GM21360 (cell line): ENCODE measurements at regions not wholly inside any gene's neighbourhood (a gene's known extent, or its start where the extent isn't known, plus 50 kb on each side); places are given as distances from the start of the nearest gene placed in this dataset.

Source experiments
- ATAC-seq: cut with Tn5 transposase; IDR thresholded peaks from one replicate; pipeline ENCODE4 v1.9.1; 2021; ENCODE audit warnings: mild to moderate bottlenecking, moderate library complexity; ENCODE audit not compliant: unreplicated experiment

GRCh38 chr20:4521170-4521968, 164.9 kb upstream of the PRNP start:
- ATAC-seq = no peak

DNA sequence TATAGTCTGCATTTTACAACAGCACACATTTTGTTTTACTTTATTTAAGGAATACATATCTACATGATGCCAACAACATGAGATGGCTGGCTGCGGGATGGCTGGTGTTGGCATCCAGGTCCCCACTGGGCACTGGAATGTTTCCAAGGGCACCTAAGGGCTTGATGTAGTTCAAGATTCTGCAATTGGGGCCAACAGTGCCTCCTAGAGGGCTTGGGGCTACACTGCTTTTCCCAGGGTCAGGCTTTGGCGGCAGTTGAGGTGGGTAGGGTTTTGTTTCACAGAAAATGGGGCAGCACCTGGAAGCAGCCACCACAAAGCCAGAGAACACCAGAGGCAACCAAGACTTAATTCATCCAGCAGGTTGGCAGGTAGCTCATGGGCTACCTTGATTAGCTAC, 166.7 kb upstream of the PRNP start:
- no peak for ATAC-seq

DNA sequence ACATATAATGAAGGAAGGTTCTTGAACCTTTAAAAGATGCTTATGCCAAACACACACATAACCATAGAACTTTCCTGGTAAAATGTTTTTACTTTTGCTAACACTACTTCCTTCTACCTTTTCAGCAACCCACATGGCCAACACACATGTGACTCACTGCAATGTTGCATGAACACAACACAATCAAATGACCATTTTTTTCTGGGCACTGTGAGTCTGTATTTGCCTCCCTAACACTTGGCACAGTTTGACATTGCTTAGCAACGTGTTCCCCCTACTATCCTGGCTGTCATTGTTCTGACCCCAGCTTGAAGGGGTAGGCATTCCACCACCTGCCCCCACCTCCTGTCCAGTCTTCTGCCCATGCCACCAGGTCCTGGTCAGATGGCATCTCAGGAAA, 169.4 kb upstream of the PRNP start:
- no peak for ATAC-seq

- ATAC-seq = no peak
Observed at GRCh38 chr20:4513720-4514119, 172.5 kb upstream of the PRNP start.

DNA sequence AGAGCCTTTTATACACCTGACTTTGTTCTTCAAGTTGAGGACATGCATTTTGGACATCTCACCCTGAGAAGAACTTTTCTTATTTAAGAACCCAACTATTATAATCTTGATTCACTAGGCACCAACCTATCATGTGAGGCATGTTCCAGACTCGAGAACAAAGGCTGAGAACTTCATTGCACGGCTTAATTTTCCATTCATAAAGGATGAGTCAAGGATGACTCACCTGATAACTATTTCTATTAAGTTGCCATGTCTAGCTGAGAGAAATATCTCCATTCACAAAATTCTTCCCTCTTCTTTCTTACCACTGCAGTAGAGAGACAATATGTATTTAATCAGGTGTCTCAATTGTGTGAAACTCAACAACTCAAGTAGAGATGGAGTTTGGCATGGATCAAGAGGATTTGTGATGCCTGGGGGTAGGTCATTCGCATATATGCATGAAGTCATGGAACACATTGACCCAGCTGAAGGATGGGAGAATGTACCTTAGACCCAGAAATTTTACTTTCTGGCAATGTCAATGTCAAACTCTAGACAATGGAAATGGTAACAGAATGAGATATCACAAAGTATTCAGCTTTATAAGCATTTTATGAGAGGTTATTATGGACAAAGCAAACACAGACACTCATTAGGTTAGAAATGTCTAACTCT, 173.2 kb upstream of the PRNP start:
- no peak for ATAC-seq

GRCh38 chr20:4511776-4512175, 174.5 kb upstream of the PRNP start:
- ATAC-seq = no peak

- no peak for ATAC-seq
Observed at GRCh38 chr20:4509825-4510522, 176.3 kb upstream of the PRNP start.

GRCh38 chr20:4508773-4509172, 177.5 kb upstream of the PRNP start:
- no peak for ATAC-seq

- no peak for ATAC-seq
Observed at GRCh38 chr20:4507288-4507719, 179.0 kb upstream of the PRNP start.

- no peak for ATAC-seq
Observed at GRCh38 chr20:4504814-4505213, 181.4 kb upstream of the PRNP start.

GRCh38 chr20:4502756-4503155, 183.5 kb upstream of the PRNP start:
- no peak for ATAC-seq

- ATAC-seq = no peak
Observed at GRCh38 chr20:4493386-4493785, 192.9 kb upstream of the PRNP start.

- no peak for ATAC-seq
Observed at GRCh38 chr20:4491643-4492042, 194.6 kb upstream of the PRNP start.

GRCh38 chr20:4490606-4491280, 195.5 kb upstream of the PRNP start:
- no peak for ATAC-seq

DNA sequence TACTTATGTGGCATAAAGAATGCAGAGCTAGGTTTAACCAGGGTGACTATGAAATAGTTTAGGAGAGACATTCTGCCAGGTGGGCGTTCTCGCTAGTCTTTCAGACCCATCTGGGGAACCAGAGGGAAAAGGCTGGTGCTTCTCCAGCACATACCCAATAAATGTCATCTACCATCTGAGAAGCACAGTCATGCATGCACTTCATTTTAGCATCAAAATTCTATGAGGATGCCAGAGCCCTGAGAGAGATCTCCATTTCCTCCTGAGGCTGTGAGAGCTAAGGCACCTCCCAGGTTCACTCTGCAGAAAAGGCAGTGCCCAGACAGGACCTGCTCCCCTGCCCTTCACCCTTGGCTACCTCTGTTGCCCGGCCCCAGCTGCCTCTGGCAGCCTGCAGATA, 196.2 kb upstream of the PRNP start:
- ATAC-seq = no peak

GRCh38 chr20:4488407-4489339, 197.6 kb upstream of the PRNP start:
- no peak for ATAC-seq

DNA sequence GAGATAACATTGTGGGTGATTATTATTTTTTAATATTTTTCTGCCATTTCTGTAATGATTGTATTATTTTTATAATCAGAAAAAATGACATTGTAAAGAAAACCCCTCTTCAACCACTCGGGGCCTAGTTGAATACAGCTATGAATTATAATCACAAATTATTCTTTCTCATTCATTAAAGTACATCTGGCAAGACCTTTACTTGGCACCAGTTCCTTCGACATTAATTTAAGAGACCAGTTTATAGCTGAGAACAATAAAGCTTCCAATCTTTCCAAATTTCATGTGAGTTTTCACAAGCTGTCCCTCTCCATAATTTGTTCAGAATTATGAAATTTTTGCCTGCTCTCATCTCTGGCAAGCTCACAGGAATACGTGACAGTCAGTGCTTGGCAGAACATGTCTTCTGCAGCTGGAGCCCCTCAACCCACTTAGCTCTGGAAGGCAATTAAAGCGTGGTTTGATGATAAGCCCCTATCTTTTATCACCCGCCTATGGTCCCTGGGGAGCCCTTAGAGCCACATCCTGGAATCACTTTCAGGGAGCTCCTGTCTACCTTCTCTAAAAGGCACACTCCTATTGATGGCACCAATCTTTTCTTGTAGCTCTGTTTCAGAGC, 201.8 kb upstream of the PRNP start:
- no peak for ATAC-seq

- ATAC-seq = no peak
Observed at GRCh38 chr20:4483961-4484360, 202.3 kb upstream of the PRNP start.

- ATAC-seq = no peak
Observed at GRCh38 chr20:4483486-4483885, 202.8 kb upstream of the PRNP start.

DNA sequence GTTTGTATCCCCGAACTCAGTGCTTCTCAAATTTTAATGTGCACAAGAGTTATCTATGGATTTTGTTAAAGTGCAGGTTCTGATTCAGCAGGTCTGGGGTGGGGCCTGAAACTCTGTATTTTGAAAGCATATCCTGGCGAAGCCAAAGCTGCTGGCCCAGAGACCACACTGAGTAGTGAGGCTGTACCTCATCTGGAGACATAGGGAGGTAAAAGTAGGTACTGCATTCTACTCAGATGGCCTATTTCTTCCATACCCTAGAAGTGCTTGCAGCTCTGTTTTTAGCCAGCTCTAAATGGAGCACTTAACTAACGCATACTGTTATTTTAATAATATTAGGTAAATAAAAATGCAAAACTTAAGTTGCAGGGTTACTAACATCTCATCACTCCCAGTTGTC, 206.2 kb upstream of the PRNP start:
- ATAC-seq = no peak
